Loucy (cell line): ENCODE measurements at regions not wholly inside any gene's neighbourhood (a gene's known extent, or its start where the extent isn't known, plus 50 kb on each side); places are given as distances from the start of the nearest gene placed in this dataset.

Experiments used
- H2AFZ ChIP-seq: fragments of 200-600 bp; sonication (generic); 2 replicates; pipeline ENCODE4 v1.6.0; 2016; ENCODE audit warnings: antibody characterized with exemption, mild to moderate bottlenecking, low read length, moderate library complexity
- H3F3A ChIP-seq: fragments of 200-600 bp; 2 replicates; pipeline ENCODE4 v1.6.0; 2016; ENCODE audit warnings: antibody characterized with exemption, low read depth, mild to moderate bottlenecking
- H3K27me3 ChIP-seq: fragments of 200-600 bp; sonication (generic); 2 replicates; pipeline ENCODE4 v1.6.1; 2014; ENCODE audit warnings: low read length, mild to moderate bottlenecking; ENCODE audit not compliant: insufficient read depth, poor library complexity, severe bottlenecking
- H3K36me3 ChIP-seq: fragments of 200-600 bp; sonication (generic); 2 replicates; pipeline ENCODE4 v1.6.1; 2016; ENCODE audit warnings: low read length; ENCODE audit not compliant: insufficient read depth
- H3K4me1 ChIP-seq: fragments of 200-600 bp; sonication (generic); 2 replicates; pipeline ENCODE4 v1.5.1; 2014; ENCODE audit warnings: low read length, mild to moderate bottlenecking; ENCODE audit not compliant: insufficient read depth, poor library complexity, severe bottlenecking
- H3K4me2 ChIP-seq: fragments of 200-600 bp; sonication (generic); 2 replicates; pipeline ENCODE4 v1.6.0; 2014; ENCODE audit warnings: antibody characterized with exemption, low read length, low read depth, mild to moderate bottlenecking; ENCODE audit not compliant: poor library complexity, severe bottlenecking
- H3K4me3 ChIP-seq: fragments of 200-600 bp; sonication (generic); 2 replicates; pipeline ENCODE4 v1.5.1; 2014; ENCODE audit warnings: low read length, mild to moderate bottlenecking, mixed read lengths; ENCODE audit not compliant: poor library complexity, severe bottlenecking
- H3K79me2 ChIP-seq: fragments of 200-600 bp; sonication (generic); 2 replicates; pipeline ENCODE4 v1.6.1; 2014; ENCODE audit warnings: low read length; ENCODE audit not compliant: insufficient read depth
- H3K9ac ChIP-seq: fragments of 200-600 bp; sonication (generic); 2 replicates; pipeline ENCODE4 v1.6.0; 2014; ENCODE audit warnings: mild to moderate bottlenecking, low read depth, low read length, moderate library complexity; ENCODE audit not compliant: poor library complexity, severe bottlenecking
- H3K9me2 ChIP-seq: fragments of 200-600 bp; sonication (generic); replicated peaks from 2 replicates; pipeline ENCODE4 v1.6.1; 2016; ENCODE audit warnings: low read depth, low read length, mixed read lengths
- H3K9me3 ChIP-seq: fragments of 200-600 bp; sonication (generic); 2 replicates; pipeline ENCODE4 v1.6.1; 2014; ENCODE audit warnings: mild to moderate bottlenecking, antibody characterized with exemption, low read length, low read depth; ENCODE audit not compliant: insufficient read depth
- H4K20me1 ChIP-seq: fragments of 200-600 bp; sonication (generic); 2 replicates; pipeline ENCODE4 v1.6.0; 2014; ENCODE audit warnings: antibody characterized with exemption, low read length, mild to moderate bottlenecking; ENCODE audit not compliant: insufficient read depth, poor library complexity, severe bottlenecking
- EZH2phosphoT487 ChIP-seq: fragments of 200-600 bp; IDR thresholded peaks from 2 replicates; pipeline ENCODE4 v1.6.1; 2018; ENCODE audit warnings: antibody characterized with exemption, mild to moderate bottlenecking, moderate library complexity, borderline replicate concordance
- TF ChIP-seq, protein P1 (sequence below): fragments of 200-600 bp; sonication (generic); conservative IDR thresholded peaks from 2 replicates; pipeline ENCODE4 v1.5.1; 2014; ENCODE audit warnings: mild to moderate bottlenecking, antibody characterized with exemption, low read length

GRCh38 chr14:101226603-101227425, 323.3 kb upstream of the RTL1 start:
- H3K36me3 ChIP-seq = no peaks in the 10 kb centered on the region
- H3K4me2 ChIP-seq = no peak overlapping the region
- no peak overlapping the region for H3K4me3 ChIP-seq
- no peaks in the 10 kb centered on the region for H3F3A ChIP-seq
- H3K79me2 ChIP-seq = no peaks in the 10 kb centered on the region
- TF ChIP-seq, protein P1, sequence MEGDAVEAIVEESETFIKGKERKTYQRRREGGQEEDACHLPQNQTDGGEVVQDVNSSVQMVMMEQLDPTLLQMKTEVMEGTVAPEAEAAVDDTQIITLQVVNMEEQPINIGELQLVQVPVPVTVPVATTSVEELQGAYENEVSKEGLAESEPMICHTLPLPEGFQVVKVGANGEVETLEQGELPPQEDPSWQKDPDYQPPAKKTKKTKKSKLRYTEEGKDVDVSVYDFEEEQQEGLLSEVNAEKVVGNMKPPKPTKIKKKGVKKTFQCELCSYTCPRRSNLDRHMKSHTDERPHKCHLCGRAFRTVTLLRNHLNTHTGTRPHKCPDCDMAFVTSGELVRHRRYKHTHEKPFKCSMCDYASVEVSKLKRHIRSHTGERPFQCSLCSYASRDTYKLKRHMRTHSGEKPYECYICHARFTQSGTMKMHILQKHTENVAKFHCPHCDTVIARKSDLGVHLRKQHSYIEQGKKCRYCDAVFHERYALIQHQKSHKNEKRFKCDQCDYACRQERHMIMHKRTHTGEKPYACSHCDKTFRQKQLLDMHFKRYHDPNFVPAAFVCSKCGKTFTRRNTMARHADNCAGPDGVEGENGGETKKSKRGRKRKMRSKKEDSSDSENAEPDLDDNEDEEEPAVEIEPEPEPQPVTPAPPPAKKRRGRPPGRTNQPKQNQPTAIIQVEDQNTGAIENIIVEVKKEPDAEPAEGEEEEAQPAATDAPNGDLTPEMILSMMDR = no peak
- TF ChIP-seq EZH2phosphoT487 = no peak
- H2AFZ ChIP-seq = no peak overlapping the region
- no peaks in the 10 kb centered on the region for H3K4me1 ChIP-seq
- H3K9ac ChIP-seq = no peak overlapping the region
- no peaks in the 10 kb centered on the region for H4K20me1 ChIP-seq
- H3K27me3 ChIP-seq = no peaks in the 10 kb centered on the region
- no peaks in the 10 kb centered on the region for H3K9me3 ChIP-seq
- H3K9me2 ChIP-seq = no peaks in the 10 kb centered on the region

DNA sequence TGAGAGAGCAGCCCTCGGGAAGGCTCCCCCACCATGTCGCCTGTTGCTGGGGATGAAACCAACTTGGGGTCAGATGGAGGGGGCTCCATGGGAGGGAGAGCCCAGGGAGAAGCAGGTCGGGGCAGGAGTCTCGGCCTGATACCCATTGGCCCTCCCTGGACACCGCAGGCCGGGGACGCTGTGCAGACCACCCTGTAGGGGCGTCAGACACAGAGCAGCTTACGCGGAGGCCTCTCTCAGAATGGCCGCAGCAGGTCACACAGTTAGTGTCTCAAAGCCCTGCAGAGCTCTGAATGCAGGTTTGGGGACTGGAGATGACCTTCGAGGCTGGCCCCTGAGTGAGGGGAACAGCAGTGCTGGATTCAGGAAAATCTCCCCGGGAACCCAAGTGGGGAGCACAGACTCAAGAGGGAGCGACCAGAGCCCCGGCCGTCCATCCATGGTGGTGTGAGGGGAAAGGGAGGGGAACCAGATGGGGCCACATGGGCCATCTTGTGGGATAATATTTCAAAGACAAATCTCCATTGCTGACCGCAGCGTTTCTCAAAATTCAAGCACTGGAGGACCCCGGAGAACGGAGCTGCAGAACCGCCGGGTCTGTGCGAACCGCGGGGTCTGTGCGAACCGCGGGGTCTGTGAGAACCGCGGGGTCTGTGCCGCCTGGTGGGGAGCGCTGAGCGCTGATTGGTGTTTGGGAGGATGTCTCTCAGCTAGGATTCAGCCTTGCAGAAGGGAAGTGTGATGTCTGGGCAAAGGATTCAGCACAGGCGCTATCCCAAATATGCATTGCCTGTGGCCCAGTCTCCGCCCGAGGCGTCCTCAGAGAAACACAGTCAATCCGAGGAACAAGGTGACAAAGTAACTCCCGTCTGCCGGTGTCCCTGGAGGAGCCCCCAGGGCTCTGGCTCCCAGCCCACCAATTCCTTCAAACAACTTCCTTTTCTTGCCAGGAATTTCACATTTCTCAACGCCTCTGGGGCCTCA, 324.4 kb upstream of the RTL1 start:
- TF ChIP-seq, protein P1 = no peak
- TF ChIP-seq EZH2phosphoT487 = no peak
- Histone ChIP-seq H4K20me1 (no peaks in the 10 kb centered on the region), H3K4me3 (no peak overlapping the region), H3K9ac (no peak overlapping the region), H3K36me3 (no peaks in the 10 kb centered on the region), H3K9me3 (no peaks in the 10 kb centered on the region), H3K9me2 (no peaks in the 10 kb centered on the region), H3K4me1 (no peaks in the 10 kb centered on the region), H3K79me2 (no peaks in the 10 kb centered on the region), H2AFZ (no peak overlapping the region), H3K4me2 (no peak overlapping the region), H3K27me3 (no peaks in the 10 kb centered on the region), H3F3A (no peaks in the 10 kb centered on the region)

DNA sequence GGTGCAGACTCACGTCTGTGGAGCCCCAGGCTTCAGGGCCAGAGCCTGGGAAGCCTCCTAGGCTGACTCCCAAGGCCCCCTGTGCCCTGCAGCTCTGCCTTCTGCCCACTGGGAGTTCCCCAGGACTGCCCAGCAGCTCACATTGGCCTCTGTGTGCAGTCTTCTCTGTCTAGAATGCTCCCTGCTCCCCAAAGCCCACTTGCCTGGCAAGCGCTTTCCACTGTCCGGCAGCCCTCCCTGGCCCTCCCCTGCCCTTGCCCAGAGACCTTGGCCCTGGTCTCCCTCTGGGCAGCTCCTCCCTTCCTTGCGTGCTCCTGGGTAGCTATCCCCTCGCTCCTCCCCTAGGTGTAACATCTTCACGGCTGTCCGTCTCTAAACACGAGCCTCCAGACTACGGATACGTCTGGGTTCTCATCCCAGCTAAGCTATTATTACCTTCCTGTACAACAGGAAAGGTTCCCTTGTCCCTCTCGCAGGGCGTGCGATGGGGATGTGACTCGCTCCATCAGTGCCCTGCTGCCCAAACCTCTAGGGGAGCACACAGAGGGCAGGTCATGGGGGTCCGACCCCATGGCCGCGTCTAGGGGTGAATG, 325.5 kb upstream of the RTL1 start:
- Histone ChIP-seq H3K9ac (no peak overlapping the region), H2AFZ (no peak overlapping the region), H3K36me3 (no peaks in the 10 kb centered on the region), H4K20me1 (no peaks in the 10 kb centered on the region), H3K27me3 (no peaks in the 10 kb centered on the region), H3K4me3 (no peak overlapping the region), H3K4me2 (no peak overlapping the region), H3F3A (no peaks in the 10 kb centered on the region), H3K4me1 (no peaks in the 10 kb centered on the region), H3K9me3 (no peaks in the 10 kb centered on the region), H3K9me2 (no peaks in the 10 kb centered on the region), H3K79me2 (no peaks in the 10 kb centered on the region)
- no peak for TF ChIP-seq EZH2phosphoT487
- TF ChIP-seq, protein P1 = no peak
